Astrocyte (in vitro differentiated cells and primary cell): ENCODE measurements at regions not wholly inside any gene's neighbourhood (a gene's known extent, or its start where the extent isn't known, plus 50 kb on each side); places are given as distances from the start of the nearest gene placed in this dataset.

Experiments
- DNase-seq: peaks from one replicate; pipeline ENCODE4 v3.0.0-alpha.2; 2010; ENCODE audit warnings: low read depth
- FAIRE-seq: peaks from 2 replicates; lab custom pipeline; 2011; peaks lifted over from hg19 to GRCh38; lab: Jason Lieb, UNC
- H2AFZ ChIP-seq: 2 replicates; pipeline ENCODE4 v1.6.0; 2012; ENCODE audit warnings: low read depth, low read length, inconsistent platforms
- H3K27ac ChIP-seq: 2 replicates; pipeline ENCODE4 v1.5.1; 2011; ENCODE audit warnings: low read depth, low read length, inconsistent platforms
- H3K27me3 ChIP-seq: 2 replicates; pipeline ENCODE4 v1.6.0; 2011; ENCODE audit warnings: low read length, inconsistent platforms; ENCODE audit not compliant: insufficient read depth
- H3K36me3 ChIP-seq: 2 replicates; pipeline ENCODE4 v1.5.1; 2011; ENCODE audit warnings: low read length, inconsistent platforms; ENCODE audit not compliant: insufficient read depth
- H3K4me1 ChIP-seq: 2 replicates; pipeline ENCODE4 v1.5.1; 2011; ENCODE audit warnings: low read length, inconsistent platforms; ENCODE audit not compliant: insufficient read depth
- H3K4me2 ChIP-seq: 2 replicates; pipeline ENCODE4 v1.6.0; 2012; ENCODE audit warnings: low read length, inconsistent platforms
- H3K4me3 ChIP-seq: 2 replicates; pipeline ENCODE4 v1.5.1; 2011; ENCODE audit warnings: low read depth, mild to moderate bottlenecking, low read length, inconsistent platforms; ENCODE audit not compliant: insufficient read depth
- H3K79me2 ChIP-seq: 2 replicates; pipeline ENCODE4 v1.6.0; 2012; ENCODE audit warnings: mild to moderate bottlenecking, low read length, inconsistent platforms; ENCODE audit not compliant: insufficient read depth
- H3K9ac ChIP-seq: 2 replicates; pipeline ENCODE4 v1.6.0; 2012; ENCODE audit warnings: mild to moderate bottlenecking, low read length, inconsistent platforms
- H3K9me3 ChIP-seq: 2 replicates; pipeline ENCODE4 v1.5.1; 2012; ENCODE audit warnings: low read depth, mild to moderate bottlenecking, low read length, inconsistent platforms; ENCODE audit not compliant: insufficient read depth
- H4K20me1 ChIP-seq: 2 replicates; pipeline ENCODE4 v1.6.0; 2012; ENCODE audit warnings: low read length, inconsistent platforms; ENCODE audit not compliant: insufficient read depth
- H3K27ac Mint-ChIP-seq: one replicate; pipeline ENCODE4 v1.8.0; 2021; ENCODE audit warnings: mild to moderate bottlenecking, mixed read lengths; ENCODE audit not compliant: unreplicated experiment
- H3K27me3 Mint-ChIP-seq: one replicate; pipeline ENCODE4 v1.8.0; 2021; ENCODE audit warnings: low read depth, mixed read lengths; ENCODE audit not compliant: unreplicated experiment
- H3K36me3 Mint-ChIP-seq: one replicate; pipeline ENCODE4 v1.8.0; 2021; ENCODE audit warnings: low read depth, mixed read lengths; ENCODE audit not compliant: unreplicated experiment
- H3K4me1 Mint-ChIP-seq: one replicate; pipeline ENCODE4 v1.8.0; 2021; ENCODE audit warnings: low read depth, mixed read lengths; ENCODE audit not compliant: unreplicated experiment
- H3K4me3 Mint-ChIP-seq: one replicate; pipeline ENCODE4 v1.8.0; 2021; ENCODE audit warnings: mild to moderate bottlenecking, moderate library complexity, mixed read lengths; ENCODE audit not compliant: unreplicated experiment
- H3K9me3 Mint-ChIP-seq: one replicate; pipeline ENCODE4 v1.8.0; 2021; ENCODE audit warnings: mild to moderate bottlenecking, mixed read lengths; ENCODE audit not compliant: unreplicated experiment
- CTCF ChIP-seq: IDR thresholded peaks from 2 replicates; pipeline ENCODE4 v1.5.1; 2011; ENCODE audit warnings: low read depth, mild to moderate bottlenecking, inconsistent platforms, low read length, moderate library complexity; ENCODE audit not compliant: insufficient read depth
- EZH2 ChIP-seq: IDR thresholded peaks from 2 replicates; pipeline ENCODE4 v1.6.1; 2012; ENCODE audit warnings: mild to moderate bottlenecking, low read length, inconsistent platforms; ENCODE audit not compliant: insufficient read depth

GRCh38 chr6:166771701-166772100 lies 144.7 kb upstream of the RPS6KA2 start:
- H3K9me3 Mint-ChIP-seq: no peaks in the 10 kb centered on the region
- no peak overlapping the region for H3K4me3 Mint-ChIP-seq
- DNase-seq: no peak

GRCh38 chr6:166770216-166771116 lies 143.4 kb upstream of the RPS6KA2 start:
- peak overlapping the region; percentile 15 for H3K4me3 Mint-ChIP-seq
- no peak overlapping the region for H3K4me2 ChIP-seq
- H4K20me1 ChIP-seq: no peaks in the 10 kb centered on the region
- TF ChIP-seq EZH2 (no peak), CTCF (peak; percentile 24)
- H3K27me3 Mint-ChIP-seq: peaks cover 9% of the 10 kb centered on the region
- H3K36me3 ChIP-seq: no peaks in the 10 kb centered on the region
- no peaks in the 10 kb centered on the region for H3K9me3 Mint-ChIP-seq
- H3K4me1 Mint-ChIP-seq: peaks cover 11% of the 10 kb centered on the region
- H3K9me3 ChIP-seq: no peaks in the 10 kb centered on the region
- H3K27me3 ChIP-seq: peaks cover 12% of the 10 kb centered on the region
- no peaks in the 10 kb centered on the region for H3K79me2 ChIP-seq
- FAIRE-seq (no peak), DNase-seq (no peak)
- H3K4me3 ChIP-seq: no peak overlapping the region
- H3K27ac Mint-ChIP-seq: no peak overlapping the region
- H3K4me1 ChIP-seq: no peaks in the 10 kb centered on the region
- H3K27ac ChIP-seq: no peak overlapping the region
- H2AFZ ChIP-seq: no peak overlapping the region
- no peak overlapping the region for H3K9ac ChIP-seq
- H3K36me3 Mint-ChIP-seq: no peaks in the 10 kb centered on the region

More at GRCh38 chr6:166771701-166772100, 144.7 kb upstream of the RPS6KA2 start:
- TF ChIP-seq EZH2: no peak
- no peak overlapping the region for H3K27ac ChIP-seq
- H3K9me3 ChIP-seq: no peaks in the 10 kb centered on the region
- Mint-ChIP-seq H3K27me3 (peaks cover 16% of the 10 kb centered on the region), H3K36me3 (no peaks in the 10 kb centered on the region), H3K27ac (no peak overlapping the region), H3K4me1 (peaks cover 7% of the 10 kb centered on the region)
- no peak overlapping the region for H3K9ac ChIP-seq
- no peaks in the 10 kb centered on the region for H4K20me1 ChIP-seq
- H3K4me1 ChIP-seq: no peaks in the 10 kb centered on the region
- H3K27me3 ChIP-seq: peaks cover 12% of the 10 kb centered on the region
- H3K36me3 ChIP-seq: no peaks in the 10 kb centered on the region
- H2AFZ ChIP-seq: no peak overlapping the region
- no peak overlapping the region for H3K4me3 ChIP-seq
- H3K79me2 ChIP-seq: no peaks in the 10 kb centered on the region
- FAIRE-seq: no peak
- H3K4me2 ChIP-seq: no peak overlapping the region

- H3K9ac ChIP-seq: no peak overlapping the region
- H3K27me3 Mint-ChIP-seq: peaks cover 9% of the 10 kb centered on the region
- no peaks in the 10 kb centered on the region for H4K20me1 ChIP-seq
- peaks cover 11% of the 10 kb centered on the region for H3K4me1 Mint-ChIP-seq
- no peaks in the 10 kb centered on the region for H3K79me2 ChIP-seq
- no peaks in the 10 kb centered on the region for H3K9me3 ChIP-seq
- no peaks in the 10 kb centered on the region for H3K36me3 ChIP-seq
- no peak overlapping the region for H3K27ac Mint-ChIP-seq
- TF ChIP-seq EZH2: no peak
- no peak for TF ChIP-seq CTCF
- no peaks in the 10 kb centered on the region for H3K4me1 ChIP-seq
- no peak for DNase-seq
- no peak for FAIRE-seq
- no peak overlapping the region for H2AFZ ChIP-seq
- no peaks in the 10 kb centered on the region for H3K9me3 Mint-ChIP-seq
- peaks cover 12% of the 10 kb centered on the region for H3K27me3 ChIP-seq
- no peaks in the 10 kb centered on the region for H3K36me3 Mint-ChIP-seq
- H3K4me3 Mint-ChIP-seq: no peak overlapping the region
- H3K27ac ChIP-seq: no peak overlapping the region
- H3K4me3 ChIP-seq: no peak overlapping the region
- no peak overlapping the region for H3K4me2 ChIP-seq
These were observed 142.6 kb upstream of the RPS6KA2 start for GRCh38 chr6:166769648-166770047.
